ENCODE measurements at regions not wholly inside any gene's neighbourhood (a gene's known extent, or its start where the extent isn't known, plus 50 kb on each side); places are given as distances from the start of the nearest gene placed in this dataset.

DNA sequence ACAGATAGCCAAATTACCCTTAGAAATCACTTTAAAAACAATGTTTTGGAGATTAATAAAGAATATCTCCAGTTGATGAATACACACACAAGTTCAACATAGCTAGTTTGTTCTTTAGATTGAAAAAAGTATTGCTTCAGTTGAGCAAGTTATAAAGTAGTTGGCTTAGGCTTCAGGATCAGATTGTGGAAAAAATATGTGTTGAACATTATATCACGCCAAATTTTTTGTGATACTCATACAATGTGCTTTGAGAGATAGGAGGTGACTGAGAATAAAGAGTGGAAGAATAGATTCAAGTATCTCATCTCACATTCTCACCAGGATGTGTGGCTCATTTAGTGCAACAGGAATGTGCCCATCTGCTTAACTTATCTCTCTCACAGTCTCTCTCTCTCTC, 553.3 kb downstream of the HTR7 start:
- DNase-seq (ENCODE audit: low read depth), result no peak
- ChIA-PET POLR2A (no interaction called here), CTCF (interaction anchor here (0.7 kb wide), 1 partner anchor 144 kb away, joined by 3 read pairs; no protein-coding TSS in a partner anchor)
- Histone ChIP-seq H3K27me3 (ENCODE audit: control insufficient read depth, insufficient read depth, low read length) (no peaks in the 10 kb centered on the region), H3K36me3 (ENCODE audit: control insufficient read depth, insufficient read depth, low read length) (no peaks in the 10 kb centered on the region), H3K4me3 (ENCODE audit: low read depth, low read length) (no peak overlapping the region)
- TF ChIP-seq, protein P1, sequence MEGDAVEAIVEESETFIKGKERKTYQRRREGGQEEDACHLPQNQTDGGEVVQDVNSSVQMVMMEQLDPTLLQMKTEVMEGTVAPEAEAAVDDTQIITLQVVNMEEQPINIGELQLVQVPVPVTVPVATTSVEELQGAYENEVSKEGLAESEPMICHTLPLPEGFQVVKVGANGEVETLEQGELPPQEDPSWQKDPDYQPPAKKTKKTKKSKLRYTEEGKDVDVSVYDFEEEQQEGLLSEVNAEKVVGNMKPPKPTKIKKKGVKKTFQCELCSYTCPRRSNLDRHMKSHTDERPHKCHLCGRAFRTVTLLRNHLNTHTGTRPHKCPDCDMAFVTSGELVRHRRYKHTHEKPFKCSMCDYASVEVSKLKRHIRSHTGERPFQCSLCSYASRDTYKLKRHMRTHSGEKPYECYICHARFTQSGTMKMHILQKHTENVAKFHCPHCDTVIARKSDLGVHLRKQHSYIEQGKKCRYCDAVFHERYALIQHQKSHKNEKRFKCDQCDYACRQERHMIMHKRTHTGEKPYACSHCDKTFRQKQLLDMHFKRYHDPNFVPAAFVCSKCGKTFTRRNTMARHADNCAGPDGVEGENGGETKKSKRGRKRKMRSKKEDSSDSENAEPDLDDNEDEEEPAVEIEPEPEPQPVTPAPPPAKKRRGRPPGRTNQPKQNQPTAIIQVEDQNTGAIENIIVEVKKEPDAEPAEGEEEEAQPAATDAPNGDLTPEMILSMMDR (IDR thresholded peaks at IDR 0.05; ENCODE audit: insufficient read depth, low read depth, low read length), result no peak

DNA sequence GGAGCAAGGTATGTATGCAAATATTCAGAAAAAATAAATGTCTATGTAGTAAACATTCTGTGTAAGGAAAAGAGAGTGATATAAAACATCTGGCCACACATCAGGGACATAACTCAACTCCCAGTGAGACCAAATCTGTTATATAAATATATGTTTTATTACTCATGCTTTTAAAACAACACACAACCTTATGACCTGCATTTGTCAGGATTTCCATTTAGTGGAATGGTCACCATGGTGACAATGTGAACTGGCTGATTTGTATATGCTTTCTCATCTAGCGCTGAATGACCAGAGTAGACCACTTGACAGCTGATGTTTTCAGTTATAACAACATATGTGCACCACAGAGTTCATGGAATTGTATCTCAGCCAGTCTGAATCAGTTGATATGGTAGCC, 551.7 kb downstream of the HTR7 start:
- POLR2A ChIA-PET, result no interaction called here
- no peak overlapping the region for H3K4me3 ChIP-seq (ENCODE audit: low read depth, low read length)
- TF ChIP-seq, protein P1 (IDR thresholded peaks at IDR 0.05; ENCODE audit: insufficient read depth, low read depth, low read length), result no peak
- no peaks in the 10 kb centered on the region for H3K36me3 ChIP-seq (ENCODE audit: control insufficient read depth, insufficient read depth, low read length)
- peak; percentile 88 for DNase-seq (ENCODE audit: low read depth)
- CTCF ChIA-PET, result no interaction called here
- H3K27me3 ChIP-seq (ENCODE audit: control insufficient read depth, insufficient read depth, low read length), result no peaks in the 10 kb centered on the region

DNA sequence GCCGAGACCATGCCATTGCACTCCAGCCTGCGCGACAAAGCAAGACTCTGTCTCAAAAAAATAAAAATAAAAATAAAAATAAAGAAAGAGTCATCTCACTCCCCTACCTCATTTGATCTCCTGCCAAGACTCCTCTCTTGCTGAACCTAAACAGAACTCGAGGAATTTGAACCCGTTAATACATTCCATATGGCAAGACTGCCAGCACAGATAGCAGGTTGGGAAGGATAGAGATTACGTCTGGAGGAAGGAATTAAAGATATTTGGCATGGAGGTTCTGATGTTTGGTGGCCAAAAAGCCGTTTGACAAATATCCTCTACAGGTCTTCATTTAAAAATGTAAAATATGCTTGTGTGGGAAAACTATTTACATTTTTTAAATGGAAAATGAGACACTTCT, 549.6 kb downstream of the HTR7 start:
- Histone ChIP-seq H3K27me3 (ENCODE audit: control insufficient read depth, insufficient read depth, low read length) (no peaks in the 10 kb centered on the region), H3K36me3 (ENCODE audit: control insufficient read depth, insufficient read depth, low read length) (no peaks in the 10 kb centered on the region), H3K4me3 (ENCODE audit: low read depth, low read length) (no peak overlapping the region)
- ChIA-PET POLR2A (no interaction called here), CTCF (no interaction called here)
- TF ChIP-seq, protein P1 (IDR thresholded peaks at IDR 0.05; ENCODE audit: insufficient read depth, low read depth, low read length), result no peak
- peak; percentile 75 for DNase-seq (ENCODE audit: low read depth)

DNA sequence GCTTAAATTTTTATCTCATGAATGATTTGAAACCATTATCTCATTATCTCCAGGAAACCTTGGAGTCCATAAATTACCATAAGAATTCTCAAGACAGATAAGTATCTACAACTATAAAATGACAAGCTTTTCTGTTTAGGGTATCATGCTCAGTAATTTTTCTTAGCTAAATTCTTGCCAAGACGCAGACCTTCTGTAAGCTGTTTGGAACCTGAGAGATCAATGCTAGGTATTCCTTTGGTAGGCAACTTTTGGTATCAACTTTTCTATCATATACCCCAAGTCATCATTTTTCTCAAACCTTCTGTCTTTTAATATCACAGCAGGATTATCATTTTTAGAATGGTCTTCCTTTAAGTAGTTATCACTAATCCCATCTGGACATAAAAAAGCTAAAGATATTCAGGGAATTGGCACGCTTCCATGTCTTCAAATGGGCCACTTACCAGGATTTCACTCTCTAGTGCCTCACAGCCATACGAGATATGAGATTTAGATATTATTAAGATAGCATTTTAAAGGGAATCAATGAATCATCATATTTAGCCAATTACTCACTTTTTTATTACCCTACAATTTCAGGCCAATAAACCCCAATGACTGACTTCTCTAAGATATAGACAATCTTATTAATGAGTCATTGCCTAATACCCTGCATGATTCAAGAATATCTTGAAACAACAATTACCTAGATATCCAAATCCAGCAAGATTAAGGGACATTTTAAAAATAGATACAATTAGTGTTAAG, 544.1 kb downstream of the HTR7 start:
- H3K27me3 ChIP-seq (ENCODE audit: control insufficient read depth, insufficient read depth, low read length), result no peaks in the 10 kb centered on the region
- no peaks in the 10 kb centered on the region for H3K36me3 ChIP-seq (ENCODE audit: control insufficient read depth, insufficient read depth, low read length)
- ChIA-PET POLR2A (interaction anchor here (0.6 kb wide), 1 partner anchor 152 kb away, joined by 3 read pairs; no protein-coding TSS in a partner anchor), CTCF (interaction anchor here (0.7 kb wide), 1 partner anchor 182 kb away, joined by 3 read pairs; no protein-coding TSS in a partner anchor)
- DNase-seq (ENCODE audit: low read depth), result no peak
- no peak overlapping the region for H3K4me3 ChIP-seq (ENCODE audit: low read depth, low read length)
- TF ChIP-seq, protein P1 (IDR thresholded peaks at IDR 0.05; ENCODE audit: insufficient read depth, low read depth, low read length), result no peak

DNA sequence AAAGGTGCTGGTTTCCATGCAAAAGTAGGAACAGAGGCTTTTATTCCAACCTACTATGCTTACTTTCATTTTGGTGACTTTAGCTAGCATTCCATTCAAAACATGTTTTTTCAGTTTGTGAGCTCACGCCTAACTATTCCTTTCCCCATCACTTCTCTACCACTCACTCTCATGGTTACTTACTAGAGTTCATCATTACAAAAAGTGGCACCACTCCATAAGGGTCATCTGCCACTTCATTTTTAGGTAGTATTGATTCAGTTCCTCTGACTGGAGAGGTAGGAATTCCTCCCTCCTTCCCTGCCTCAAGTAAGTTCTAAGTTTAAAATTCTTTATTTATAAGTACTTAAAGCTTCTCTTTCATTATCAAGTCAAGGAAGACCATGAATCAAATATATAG, 543.1 kb downstream of the HTR7 start:
- H3K4me3 ChIP-seq (ENCODE audit: low read depth, low read length), result no peak overlapping the region
- DNase-seq (ENCODE audit: low read depth), result no peak
- TF ChIP-seq, protein P1 (IDR thresholded peaks at IDR 0.05; ENCODE audit: insufficient read depth, low read depth, low read length), result no peak
- no peaks in the 10 kb centered on the region for H3K27me3 ChIP-seq (ENCODE audit: control insufficient read depth, insufficient read depth, low read length)
- no peaks in the 10 kb centered on the region for H3K36me3 ChIP-seq (ENCODE audit: control insufficient read depth, insufficient read depth, low read length)
- CTCF ChIA-PET, result no interaction called here
- POLR2A ChIA-PET, result no interaction called here

Data from BJ (cell line).